ENCODE measurements at regions not wholly inside any gene's neighbourhood (a gene's known extent, or its start where the extent isn't known, plus 50 kb on each side); places are given as distances from the start of the nearest gene placed in this dataset.

- Mint-ChIP-seq H3K4me3 (no peak overlapping the region), H3K9me3 (peaks cover 14% of the 10 kb centered on the region), H3K27ac (no peak overlapping the region), H3K4me1 (ENCODE audit: low read depth) (no peaks in the 10 kb centered on the region), H3K27me3 (ENCODE audit: insufficient read depth) (no peaks in the 10 kb centered on the region), H3K36me3 (ENCODE audit: low read depth) (no peaks in the 10 kb centered on the region)
- no peak for TF ChIP-seq CTCF (IDR thresholded peaks at IDR 0.05)
- no peak for DNase-seq
Measured at GRCh38 chr5:119808024-119808423, 178.7 kb downstream of the FAM170A start.

GRCh38 chr5:119808474-119808873, 179.1 kb downstream of the FAM170A start:
- no peak for DNase-seq
- H3K4me3 Mint-ChIP-seq, result no peak overlapping the region

GRCh38 chr5:119810217-119810616, 180.9 kb downstream of the FAM170A start:
- no peak for TF ChIP-seq CTCF (IDR thresholded peaks at IDR 0.05)
- H3K4me1 Mint-ChIP-seq (ENCODE audit: low read depth), result no peaks in the 10 kb centered on the region
- no peaks in the 10 kb centered on the region for H3K36me3 Mint-ChIP-seq (ENCODE audit: low read depth)
- no peak overlapping the region for H3K27ac Mint-ChIP-seq
- peaks cover 19% of the 10 kb centered on the region for H3K9me3 Mint-ChIP-seq
- H3K4me3 Mint-ChIP-seq, result no peak overlapping the region
- DNase-seq, result no peak
- no peaks in the 10 kb centered on the region for H3K27me3 Mint-ChIP-seq (ENCODE audit: insufficient read depth)

More at GRCh38 chr5:119808474-119808873, 179.1 kb downstream of the FAM170A start:
- no peaks in the 10 kb centered on the region for H3K36me3 Mint-ChIP-seq (ENCODE audit: low read depth)
- peaks cover 10% of the 10 kb centered on the region for H3K9me3 Mint-ChIP-seq
- TF ChIP-seq CTCF (IDR thresholded peaks at IDR 0.05), result no peak
- no peak overlapping the region for H3K27ac Mint-ChIP-seq
- H3K4me1 Mint-ChIP-seq (ENCODE audit: low read depth), result no peaks in the 10 kb centered on the region
- no peaks in the 10 kb centered on the region for H3K27me3 Mint-ChIP-seq (ENCODE audit: insufficient read depth)

GRCh38 chr5:119811458-119811857, 182.1 kb downstream of the FAM170A start:
- H3K36me3 Mint-ChIP-seq (ENCODE audit: low read depth), result no peaks in the 10 kb centered on the region
- H3K27me3 Mint-ChIP-seq (ENCODE audit: insufficient read depth), result no peaks in the 10 kb centered on the region
- no peak overlapping the region for H3K27ac Mint-ChIP-seq
- H3K4me3 Mint-ChIP-seq, result no peak overlapping the region
- H3K9me3 Mint-ChIP-seq, result peaks cover 17% of the 10 kb centered on the region
- DNase-seq, result no peak
- TF ChIP-seq CTCF (IDR thresholded peaks at IDR 0.05), result no peak
- H3K4me1 Mint-ChIP-seq (ENCODE audit: low read depth), result no peaks in the 10 kb centered on the region

GRCh38 chr5:119814655-119815054, 185.3 kb downstream of the FAM170A start:
- H3K9me3 Mint-ChIP-seq, result peaks cover 10% of the 10 kb centered on the region; the same call in 1 of the 2 replicates

More at GRCh38 chr5:119814655-119815054, 185.3 kb downstream of the FAM170A start:
- Mint-ChIP-seq H3K4me3 (no peak overlapping the region), H3K27ac (no peak overlapping the region), H3K27me3 (ENCODE audit: insufficient read depth) (no peaks in the 10 kb centered on the region), H3K4me1 (ENCODE audit: low read depth) (no peaks in the 10 kb centered on the region), H3K36me3 (ENCODE audit: low read depth) (no peaks in the 10 kb centered on the region)
- TF ChIP-seq CTCF (IDR thresholded peaks at IDR 0.05), result no peak
- no peak for DNase-seq
